GM21723 (cell line): ENCODE measurements at regions not wholly inside any gene's neighbourhood (a gene's known extent, or its start where the extent isn't known, plus 50 kb on each side); places are given as distances from the start of the nearest gene placed in this dataset.

Experiments used
- ATAC-seq: cut with Tn5 transposase; IDR thresholded peaks from one replicate; pipeline ENCODE4 v1.9.1; 2021; ENCODE audit warnings: mild to moderate bottlenecking, moderate library complexity; ENCODE audit not compliant: unreplicated experiment

GRCh38 chr3:174639970-174640369, 219.2 kb upstream of the NAALADL2 start:
- ATAC-seq = no peak

- no peak for ATAC-seq
These were observed 218.2 kb upstream of the NAALADL2 start for GRCh38 chr3:174640932-174641331.

GRCh38 chr3:174644287-174644686, 214.8 kb upstream of the NAALADL2 start:
- ATAC-seq = no peak

GRCh38 chr3:174651951-174652350, 207.2 kb upstream of the NAALADL2 start:
- no peak for ATAC-seq

- ATAC-seq = no peak
These were observed 199.6 kb upstream of the NAALADL2 start for GRCh38 chr3:174659511-174659910.

- no peak for ATAC-seq
These were observed 196.5 kb upstream of the NAALADL2 start for GRCh38 chr3:174662653-174663052.

- ATAC-seq = no peak
These were observed 191.7 kb upstream of the NAALADL2 start for GRCh38 chr3:174667386-174667785.

DNA sequence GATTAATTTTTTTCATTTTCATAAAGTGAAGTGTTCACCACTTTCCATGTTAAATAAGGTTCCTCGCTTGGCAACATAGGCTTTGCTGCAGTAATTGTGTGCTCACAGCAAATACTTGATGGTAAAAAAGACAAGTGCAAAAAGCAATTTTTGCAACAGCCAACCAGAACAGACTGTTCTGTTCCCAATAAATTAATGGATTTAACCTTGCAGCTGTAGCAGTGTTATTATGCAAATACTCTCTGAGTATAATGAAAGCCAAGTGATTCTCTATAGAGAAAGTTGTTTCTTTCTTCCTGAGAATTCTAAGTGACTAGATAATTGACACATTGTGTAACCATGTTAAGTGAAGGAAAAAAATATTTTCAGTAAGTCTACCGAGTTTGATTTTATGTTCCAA, 183.7 kb upstream of the NAALADL2 start:
- no peak for ATAC-seq

DNA sequence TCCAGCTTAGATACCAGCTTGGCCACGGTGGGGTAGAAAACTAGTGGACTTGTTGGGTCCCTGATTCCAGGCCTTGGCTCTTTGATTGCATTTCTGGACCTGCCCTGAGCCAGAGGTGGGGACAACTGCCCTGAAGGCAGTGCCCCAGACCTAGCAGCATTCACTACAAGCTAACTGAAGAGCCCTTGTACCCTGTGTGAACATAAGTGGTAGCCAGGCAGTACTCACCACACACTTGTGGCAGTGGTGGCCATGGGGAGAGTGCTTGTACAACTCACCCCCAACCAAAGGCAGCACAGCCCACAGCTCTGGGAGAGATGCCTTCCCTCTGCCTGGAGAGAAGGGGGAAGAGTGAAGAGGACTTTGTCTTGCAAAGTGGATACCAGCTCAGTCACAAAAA, 177.3 kb upstream of the NAALADL2 start:
- no peak for ATAC-seq

DNA sequence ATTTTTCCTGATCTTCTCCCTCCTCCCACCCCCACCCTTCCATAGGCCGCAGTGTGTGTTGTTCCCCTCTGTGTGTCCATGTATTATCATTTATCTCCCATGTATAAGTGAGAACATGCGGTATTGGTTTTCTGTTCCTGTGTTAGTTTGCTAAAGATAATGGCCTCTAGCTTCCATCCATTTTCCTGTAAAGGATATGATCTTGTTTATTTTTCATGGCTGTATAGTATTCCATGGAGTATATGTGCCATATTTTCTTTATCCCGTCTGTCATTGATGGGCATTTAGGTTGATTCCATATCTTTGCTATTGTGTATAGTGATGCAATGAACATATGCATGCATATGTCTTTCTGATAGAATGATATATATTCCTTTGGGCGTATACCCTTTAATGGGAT, 173.3 kb upstream of the NAALADL2 start:
- ATAC-seq = no peak

DNA sequence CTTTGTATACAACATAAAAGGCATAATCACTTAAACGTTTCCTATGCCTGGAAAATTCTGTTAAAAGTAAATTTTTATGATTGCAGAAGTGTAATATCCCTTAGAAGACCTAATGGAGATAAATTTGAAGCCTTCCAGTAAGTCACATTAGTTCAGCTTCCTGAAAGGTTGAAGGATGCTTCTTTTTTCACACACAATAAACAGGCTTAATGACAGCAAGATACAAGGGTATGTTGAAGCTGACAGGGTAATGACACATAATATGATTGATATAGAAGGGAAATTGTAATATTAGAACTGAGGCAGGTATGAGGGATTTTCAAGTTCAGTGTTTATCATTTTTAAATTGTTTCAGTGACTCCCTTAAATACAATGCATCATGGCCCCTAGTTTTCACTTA, 161.8 kb upstream of the NAALADL2 start:
- no peak for ATAC-seq

- ATAC-seq = no peak
These were observed 158.4 kb upstream of the NAALADL2 start for GRCh38 chr3:174700736-174701135.

- no peak for ATAC-seq
These were observed 148.5 kb upstream of the NAALADL2 start for GRCh38 chr3:174710612-174711011.

DNA sequence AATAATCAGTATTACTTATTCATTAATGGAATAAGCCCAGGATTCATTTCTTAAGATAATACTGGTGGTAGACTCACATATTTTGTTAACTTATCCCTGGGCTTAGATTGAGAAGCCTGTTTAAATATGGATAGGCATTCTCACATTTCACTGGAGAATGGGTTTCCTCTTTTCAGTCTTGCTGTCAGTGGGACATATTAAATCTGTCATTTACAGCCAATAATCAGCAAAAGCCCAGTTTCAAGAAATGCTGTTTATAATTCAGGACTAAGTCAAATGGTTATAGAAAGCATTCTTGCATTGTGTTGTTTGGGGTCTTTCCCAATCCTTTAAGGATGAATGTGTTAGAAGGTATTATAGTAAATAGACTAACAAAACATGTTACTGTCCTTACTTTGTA, 143.7 kb upstream of the NAALADL2 start:
- ATAC-seq = no peak

- no peak for ATAC-seq
These were observed 142.1 kb upstream of the NAALADL2 start for GRCh38 chr3:174716956-174717505.

- ATAC-seq = no peak
These were observed 138.4 kb upstream of the NAALADL2 start for GRCh38 chr3:174720717-174721116.

DNA sequence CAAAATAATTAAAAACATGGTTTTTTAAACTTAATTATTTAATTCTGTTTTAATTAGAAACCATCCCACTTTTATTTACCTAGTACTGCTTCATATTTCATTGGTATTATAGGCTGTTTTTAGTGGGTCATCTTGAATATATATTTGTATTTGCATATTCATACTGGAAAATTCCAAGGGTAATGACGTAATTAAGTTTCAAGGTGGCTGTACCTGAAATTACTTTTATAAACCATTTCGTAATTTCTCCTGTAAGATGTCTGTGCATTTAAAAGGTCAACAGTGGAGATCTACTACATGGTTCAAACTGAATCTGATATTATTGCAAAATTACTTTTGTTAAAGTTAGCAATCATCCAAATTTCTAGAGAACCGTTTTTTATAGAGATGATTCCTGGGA, 133.8 kb upstream of the NAALADL2 start:
- no peak for ATAC-seq

DNA sequence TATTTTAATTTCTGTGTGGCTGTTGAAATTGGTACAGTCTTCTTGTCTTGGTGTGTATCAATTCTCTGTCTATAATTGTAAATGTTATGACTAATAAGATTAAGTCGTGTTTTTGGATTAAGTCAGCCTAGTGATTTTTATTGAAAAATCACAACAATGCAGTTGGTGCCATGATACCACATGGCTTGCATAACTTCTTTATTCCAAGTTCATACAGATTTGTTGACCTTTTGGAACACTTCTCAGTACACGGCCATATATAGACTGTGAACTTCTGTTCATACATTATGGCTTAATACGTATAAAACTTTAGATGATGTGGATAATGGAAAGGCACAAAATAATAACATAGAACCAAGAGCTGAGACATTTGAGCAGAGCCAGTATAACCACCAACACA, 121.2 kb upstream of the NAALADL2 start:
- ATAC-seq = no peak

GRCh38 chr3:174749143-174749542, 110.0 kb upstream of the NAALADL2 start:
- ATAC-seq = no peak

GRCh38 chr3:174755833-174756829, 103.0 kb upstream of the NAALADL2 start:
- ATAC-seq = no peak

DNA sequence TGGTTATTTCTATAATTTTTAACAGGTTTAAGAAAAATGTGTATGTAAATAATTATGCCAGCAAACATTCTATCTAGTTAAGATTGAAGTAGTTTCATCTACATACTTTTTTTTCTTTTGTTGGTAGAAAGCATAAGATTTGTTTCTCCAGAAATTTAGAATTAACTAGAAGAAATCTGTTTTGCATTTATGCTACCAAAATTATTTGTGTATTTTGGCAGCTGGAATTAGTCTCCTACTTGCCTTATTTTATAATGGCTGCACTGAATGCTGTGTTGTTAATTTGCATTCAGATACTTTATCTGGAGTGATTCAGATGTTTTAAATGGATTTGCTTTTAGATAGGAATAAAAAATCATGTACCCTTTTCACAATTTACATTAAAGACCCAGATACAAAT, 100.2 kb upstream of the NAALADL2 start:
- no peak for ATAC-seq

- no peak for ATAC-seq
These were observed 91.7 kb upstream of the NAALADL2 start for GRCh38 chr3:174767406-174767805.
